ENCODE measurements at regions not wholly inside any gene's neighbourhood (a gene's known extent, or its start where the extent isn't known, plus 50 kb on each side); places are given as distances from the start of the nearest gene placed in this dataset.

- TF ChIP-seq POLR2A (IDR thresholded peaks at IDR 0.05; ENCODE audit: low read length) (no peak), GATA1 (IDR thresholded peaks at IDR 0.05; ENCODE audit: low read depth, low read length) (no peak)
These were observed 346.6 kb downstream of the PTEN start for GRCh38 chr10:88209837-88210561.

Data from erythroblast (primary cell).